Natural killer cell (primary cell): ENCODE measurements at regions not wholly inside any gene's neighbourhood (a gene's known extent, or its start where the extent isn't known, plus 50 kb on each side); places are given as distances from the start of the nearest gene placed in this dataset.

Source experiments
- ATAC-seq, 3 donors: fragments of 150-1000 bp in 2 of 3; fragments of 200-7000 bp in 1 of 3; cut with Tn5 transposase; 1 replicate in 1 of 3; 2 replicates in 2 of 3; pipeline ENCODE4 v1.10.0; 2021; ENCODE audit warnings: mild to moderate bottlenecking in 2 of 3, moderate library complexity in 2 of 3
- DNase-seq, 2 donors: peaks; one replicate each; pipeline versions ENCODE4 v3.0.0 to v3.0.0-alpha.2; 2013 to 2021; ENCODE audit warnings: mixed read lengths in 1 of 2
- H3K27ac ChIP-seq: one replicate; pipeline ENCODE4 v1.5.1; 2013; ENCODE audit warnings: mild to moderate bottlenecking, low read length
- H3K27me3 ChIP-seq: one replicate; pipeline ENCODE4 v1.6.1; 2013; ENCODE audit warnings: low read length; ENCODE audit not compliant: control insufficient read depth, insufficient read depth
- H3K36me3 ChIP-seq: one replicate; pipeline ENCODE4 v1.6.1; 2013; ENCODE audit warnings: low read length; ENCODE audit not compliant: control insufficient read depth, insufficient read depth
- H3K4me1 ChIP-seq: one replicate; pipeline ENCODE4 v1.6.1; 2013; ENCODE audit warnings: low read length; ENCODE audit not compliant: control insufficient read depth, insufficient read depth
- H3K4me3 ChIP-seq: one replicate; pipeline ENCODE4 v1.5.1; 2013; ENCODE audit warnings: low read length
- H3K9me3 ChIP-seq: one replicate; pipeline ENCODE4 v1.6.1; 2013; ENCODE audit warnings: low read length; ENCODE audit not compliant: control insufficient read depth, insufficient read depth
- H3K27ac Mint-ChIP-seq, 2 donors: one replicate each; pipeline ENCODE4 v1.8.0; 2022; ENCODE audit warnings: mild to moderate bottlenecking in 2 of 2, mixed read lengths in 2 of 2, moderate library complexity in 1 of 2
- H3K27me3 Mint-ChIP-seq, 2 donors: one replicate each; pipeline ENCODE4 v1.8.0; 2022; ENCODE audit warnings: low read depth in 2 of 2, mixed read lengths in 2 of 2
- H3K36me3 Mint-ChIP-seq: one replicate; pipeline ENCODE4 v1.8.0; 2022; ENCODE audit warnings: mixed read lengths
- H3K4me1 Mint-ChIP-seq, 2 donors: one replicate each; pipeline ENCODE4 v1.8.0; 2022; ENCODE audit warnings: mixed read lengths in 2 of 2
- H3K4me3 Mint-ChIP-seq: one replicate; pipeline ENCODE4 v1.8.0; 2022; ENCODE audit warnings: mild to moderate bottlenecking, moderate library complexity, mixed read lengths
- H3K9me3 Mint-ChIP-seq, 2 donors: one replicate each; pipeline ENCODE4 v1.8.0; 2022; ENCODE audit warnings: mixed read lengths in 2 of 2
- WGBS: methylation state at CpG from one replicate; pipeline ENCODE4 v1.1.7; 2013; ENCODE audit warnings: missing lambda C conversion rate; ENCODE audit not compliant: insufficient coverage; 5-methylcytosine and 5-hydroxymethylcytosine counted together
- intact Hi-C: fragments of 100-400 bp; cut with micrococcal nuclease; formaldehyde crosslinking; loops from one replicate; pipeline ENCODE4 v1.14.2; 2022
- TF ChIP-seq, protein P1 (sequence below): fragments of 200-600 bp; IDR thresholded peaks from one replicate; pipeline ENCODE4 v1.8.0; 2022; ENCODE audit warnings: antibody characterized with exemption

- Mint-ChIP-seq H3K9me3 (peaks cover 14 to 23% of the 10 kb centered on the region in 2 donors), H3K4me3 (no peak overlapping the region), H3K27me3 (no peaks in the 10 kb centered on the region), H3K4me1 (no peaks in the 10 kb centered on the region), H3K36me3 (no peaks in the 10 kb centered on the region), H3K27ac (no peak overlapping the region)
- WGBS, result 56% methylated on average over 2 of the region's 2 CpGs
- Histone ChIP-seq H3K36me3 (no peaks in the 10 kb centered on the region), H3K27me3 (no peaks in the 10 kb centered on the region), H3K9me3 (no peaks in the 10 kb centered on the region), H3K27ac (no peak overlapping the region), H3K4me3 (no peak overlapping the region), H3K4me1 (no peaks in the 10 kb centered on the region)
- no peak for DNase-seq
- intact Hi-C loops, result no loop called here
- no peak for ATAC-seq
- TF ChIP-seq, protein P1, sequence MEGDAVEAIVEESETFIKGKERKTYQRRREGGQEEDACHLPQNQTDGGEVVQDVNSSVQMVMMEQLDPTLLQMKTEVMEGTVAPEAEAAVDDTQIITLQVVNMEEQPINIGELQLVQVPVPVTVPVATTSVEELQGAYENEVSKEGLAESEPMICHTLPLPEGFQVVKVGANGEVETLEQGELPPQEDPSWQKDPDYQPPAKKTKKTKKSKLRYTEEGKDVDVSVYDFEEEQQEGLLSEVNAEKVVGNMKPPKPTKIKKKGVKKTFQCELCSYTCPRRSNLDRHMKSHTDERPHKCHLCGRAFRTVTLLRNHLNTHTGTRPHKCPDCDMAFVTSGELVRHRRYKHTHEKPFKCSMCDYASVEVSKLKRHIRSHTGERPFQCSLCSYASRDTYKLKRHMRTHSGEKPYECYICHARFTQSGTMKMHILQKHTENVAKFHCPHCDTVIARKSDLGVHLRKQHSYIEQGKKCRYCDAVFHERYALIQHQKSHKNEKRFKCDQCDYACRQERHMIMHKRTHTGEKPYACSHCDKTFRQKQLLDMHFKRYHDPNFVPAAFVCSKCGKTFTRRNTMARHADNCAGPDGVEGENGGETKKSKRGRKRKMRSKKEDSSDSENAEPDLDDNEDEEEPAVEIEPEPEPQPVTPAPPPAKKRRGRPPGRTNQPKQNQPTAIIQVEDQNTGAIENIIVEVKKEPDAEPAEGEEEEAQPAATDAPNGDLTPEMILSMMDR, result no peak
These were observed 379.0 kb upstream of the HTR1E start for GRCh38 chr6:86558318-86558717.

DNA sequence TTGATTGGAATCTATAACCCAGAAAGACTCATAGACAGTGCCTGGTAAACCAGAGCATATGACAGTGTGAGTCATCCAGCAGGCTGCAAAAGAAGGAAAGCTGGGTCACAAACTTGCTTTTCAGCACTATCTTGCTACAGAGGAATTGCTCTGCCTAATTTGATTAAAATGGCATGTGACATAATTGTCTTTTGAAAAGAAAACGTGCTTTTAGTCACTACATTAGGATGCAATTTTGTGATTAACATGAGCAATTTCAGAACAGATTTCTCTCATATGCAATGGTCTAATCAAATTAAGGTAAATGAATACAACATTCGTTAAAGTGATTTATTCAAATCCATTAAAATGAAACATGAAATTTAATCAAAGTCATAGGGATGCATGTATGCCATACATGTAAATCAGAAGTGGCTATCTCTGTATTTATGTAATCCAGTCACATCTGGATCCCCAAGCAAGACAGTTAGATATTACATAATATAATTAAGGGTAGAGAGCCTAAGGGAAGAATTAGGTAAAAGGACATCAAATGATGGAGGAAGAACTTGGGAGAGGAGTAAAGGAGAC, 400.0 kb upstream of the HTR1E start:
- Mint-ChIP-seq H3K27ac (no peak overlapping the region), H3K27me3 (no peaks in the 10 kb centered on the region), H3K4me1 (no peaks in the 10 kb centered on the region), H3K36me3 (peaks cover 10% of the 10 kb centered on the region), H3K9me3 (peaks cover 8 to 27% of the 10 kb centered on the region in 2 donors), H3K4me3 (no peak overlapping the region)
- ATAC-seq (no peak), DNase-seq (no peak)
- H3K27me3 ChIP-seq, result no peaks in the 10 kb centered on the region
- H3K27ac ChIP-seq, result no peak overlapping the region
- TF ChIP-seq, protein P1, result no peak
- no peaks in the 10 kb centered on the region for H3K36me3 ChIP-seq
- intact Hi-C loops, result no loop called here
- no peak overlapping the region for H3K4me3 ChIP-seq
- WGBS, result no CpG with 5 or more reads among the region's 2 CpGs
- peaks cover 2% of the 10 kb centered on the region for H3K9me3 ChIP-seq
- H3K4me1 ChIP-seq, result no peaks in the 10 kb centered on the region

DNA sequence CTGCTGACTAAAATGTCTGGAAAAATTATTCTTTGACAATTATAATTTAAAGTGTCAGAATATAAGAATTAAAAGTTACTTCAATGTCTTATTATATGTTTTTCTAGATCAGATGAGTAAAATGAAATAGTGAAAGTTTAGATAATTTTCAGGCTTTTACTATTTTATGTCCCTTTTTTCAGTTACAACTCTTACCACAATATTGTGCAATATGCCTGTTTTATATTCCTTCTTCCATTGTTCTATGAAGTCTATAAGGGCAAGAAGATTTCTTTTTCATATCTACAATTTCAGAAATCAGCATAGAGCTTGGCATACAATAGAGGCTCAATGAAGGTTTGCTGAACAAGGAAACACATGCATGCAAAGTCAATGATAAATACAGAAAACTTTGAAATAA, 401.2 kb upstream of the HTR1E start:
- Mint-ChIP-seq H3K9me3 (peaks cover 10 to 31% of the 10 kb centered on the region in 2 donors), H3K27me3 (no peaks in the 10 kb centered on the region), H3K4me1 (no peaks in the 10 kb centered on the region), H3K4me3 (no peak overlapping the region), H3K36me3 (peaks cover under 1% of the 10 kb centered on the region), H3K27ac (no peak overlapping the region)
- no peak overlapping the region for H3K4me3 ChIP-seq
- peaks cover 2% of the 10 kb centered on the region for H3K9me3 ChIP-seq
- no peaks in the 10 kb centered on the region for H3K27me3 ChIP-seq
- H3K27ac ChIP-seq, result no peak overlapping the region
- no peaks in the 10 kb centered on the region for H3K36me3 ChIP-seq
- TF ChIP-seq, protein P1, result no peak
- DNase-seq, result no peak
- intact Hi-C loops, result no loop called here
- H3K4me1 ChIP-seq, result no peaks in the 10 kb centered on the region
- no peak for ATAC-seq

DNA sequence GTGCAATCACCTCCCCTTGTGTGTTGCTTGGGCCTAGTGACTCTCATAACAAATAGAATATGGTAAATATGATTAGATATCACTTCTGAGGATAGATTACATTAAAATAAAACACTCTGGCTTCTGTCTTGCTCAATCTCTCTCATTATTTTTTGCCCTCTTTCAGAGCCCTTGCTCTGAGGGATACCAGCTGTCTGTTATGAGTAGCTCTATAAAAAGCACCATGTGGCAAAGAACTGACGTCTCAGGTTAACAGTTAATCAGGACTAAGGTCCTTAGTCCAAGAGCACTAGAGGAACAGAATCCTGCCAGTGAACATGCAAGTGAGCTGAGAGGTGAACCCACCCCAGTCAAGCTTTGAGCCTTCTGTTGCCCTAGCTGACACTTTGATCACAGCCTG, 402.2 kb upstream of the HTR1E start:
- TF ChIP-seq, protein P1, result no peak
- Mint-ChIP-seq H3K9me3 (peaks cover 6 to 25% of the 10 kb centered on the region in 2 donors), H3K27me3 (no peaks in the 10 kb centered on the region), H3K27ac (no peak overlapping the region), H3K4me3 (no peak overlapping the region), H3K4me1 (no peaks in the 10 kb centered on the region), H3K36me3 (no peaks in the 10 kb centered on the region)
- intact Hi-C loops, result no loop called here
- no peak for ATAC-seq
- H3K27ac ChIP-seq, result no peak overlapping the region
- H3K9me3 ChIP-seq, result peaks cover 2% of the 10 kb centered on the region
- no peak for DNase-seq
- WGBS, result 79% methylated on average over 1 of the region's 1 CpG
- H3K4me1 ChIP-seq, result no peaks in the 10 kb centered on the region
- no peak overlapping the region for H3K4me3 ChIP-seq
- H3K36me3 ChIP-seq, result no peaks in the 10 kb centered on the region
- H3K27me3 ChIP-seq, result no peaks in the 10 kb centered on the region
